ENCODE measurements at regions not wholly inside any gene's neighbourhood (a gene's known extent, or its start where the extent isn't known, plus 50 kb on each side); places are given as distances from the start of the nearest gene placed in this dataset.
"Not testable (repeated sequence)": the region's sequence is repeated elsewhere in the genome, so short reads cannot be mapped to it uniquely, and the experiment has no call there.

DNA sequence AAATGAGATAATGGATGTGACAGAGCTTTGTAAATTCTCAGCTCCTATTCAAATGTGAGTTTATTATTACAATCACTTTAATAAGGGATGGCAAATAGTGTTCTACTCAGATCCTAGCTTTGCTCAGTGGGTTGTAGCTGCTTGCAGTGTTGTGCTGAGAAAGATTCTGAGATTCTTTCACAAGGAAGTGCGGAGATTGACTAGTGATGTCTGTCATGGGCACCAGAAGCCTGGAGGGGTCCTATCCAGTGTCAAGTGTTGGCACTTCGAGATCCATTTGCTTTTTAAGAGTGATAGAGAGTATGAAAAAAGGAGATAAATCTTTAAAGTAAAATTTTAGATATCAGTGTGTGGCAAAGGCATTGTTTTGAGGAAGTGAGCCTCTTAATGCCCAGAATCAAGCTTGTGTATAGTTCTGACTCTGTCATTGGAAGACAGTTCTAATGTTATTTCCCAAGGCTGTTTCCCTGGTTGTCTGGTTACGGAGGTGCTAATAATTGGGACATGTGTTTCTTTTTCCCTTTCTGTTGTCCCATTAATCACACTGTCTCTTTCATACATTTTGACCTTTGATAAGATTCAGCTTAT, 181.7 kb upstream of the SPRED2 start:
- no peak for DNase-seq (ENCODE audit: low read depth in 3 of 3)

DNA sequence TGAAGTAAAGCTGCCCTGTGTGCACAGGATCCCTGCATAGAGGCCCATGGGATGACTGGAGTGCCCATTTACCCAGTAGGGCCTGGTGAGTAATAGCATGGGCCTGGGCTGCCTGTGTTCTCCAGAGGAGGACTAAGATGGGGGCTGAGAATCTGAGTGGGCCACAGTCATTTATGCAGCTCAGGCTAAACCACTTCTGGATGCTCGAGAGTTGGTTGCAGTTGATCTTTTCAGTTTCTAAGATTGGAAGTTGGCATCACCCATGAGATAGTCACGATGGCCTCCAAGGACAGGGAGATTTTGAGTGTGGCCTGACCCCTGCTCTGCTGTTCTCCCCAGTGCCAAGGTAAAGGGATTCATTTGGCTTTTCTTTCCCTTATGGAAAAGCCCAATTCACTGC, 179.1 kb upstream of the SPRED2 start:
- DNase-seq (ENCODE audit: low read depth in 3 of 3): no peak

DNA sequence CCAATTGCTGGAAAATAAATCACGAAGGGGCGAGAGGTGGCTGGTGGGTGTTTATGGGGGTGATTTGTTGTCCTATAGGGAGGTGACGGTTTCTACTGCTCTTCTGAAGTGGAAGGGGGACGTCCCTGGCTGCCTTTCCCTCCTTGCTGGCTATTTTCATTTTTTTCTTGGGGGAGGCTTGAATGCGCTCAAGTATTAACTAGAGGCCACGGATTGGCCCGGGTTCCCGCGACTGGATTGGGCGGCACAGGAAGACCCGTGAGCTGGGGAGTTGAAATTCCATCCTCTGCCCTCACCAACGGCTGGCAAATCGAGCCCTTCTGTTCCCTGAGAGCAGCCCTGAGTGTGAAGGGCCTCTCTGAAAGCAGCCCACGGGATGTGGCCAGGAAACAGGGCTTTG, 176.5 kb upstream of the SPRED2 start:
- no peak for DNase-seq (ENCODE audit: low read depth in 3 of 3)

DNA sequence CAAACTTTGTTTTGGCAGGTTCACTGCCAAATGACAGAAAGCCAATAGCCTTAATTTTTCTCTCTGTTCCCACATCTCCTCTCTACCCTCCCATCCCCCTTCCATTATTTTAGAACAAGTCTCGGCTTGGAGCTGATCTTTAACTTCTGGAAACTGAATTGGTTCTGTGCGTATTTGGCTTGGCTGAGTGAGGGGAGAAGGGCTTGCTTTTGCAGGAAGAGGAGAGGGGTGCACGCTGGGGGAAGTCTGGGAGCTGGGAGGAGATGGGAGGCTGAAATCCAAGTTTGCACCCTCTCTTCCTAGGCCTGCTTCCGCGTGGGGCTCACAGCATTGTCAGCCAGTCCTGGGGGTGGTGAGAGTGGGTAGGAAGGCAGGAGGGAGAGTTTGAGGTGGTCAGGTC, 176.1 kb upstream of the SPRED2 start:
- no peak for DNase-seq (ENCODE audit: low read depth in 3 of 3)

DNA sequence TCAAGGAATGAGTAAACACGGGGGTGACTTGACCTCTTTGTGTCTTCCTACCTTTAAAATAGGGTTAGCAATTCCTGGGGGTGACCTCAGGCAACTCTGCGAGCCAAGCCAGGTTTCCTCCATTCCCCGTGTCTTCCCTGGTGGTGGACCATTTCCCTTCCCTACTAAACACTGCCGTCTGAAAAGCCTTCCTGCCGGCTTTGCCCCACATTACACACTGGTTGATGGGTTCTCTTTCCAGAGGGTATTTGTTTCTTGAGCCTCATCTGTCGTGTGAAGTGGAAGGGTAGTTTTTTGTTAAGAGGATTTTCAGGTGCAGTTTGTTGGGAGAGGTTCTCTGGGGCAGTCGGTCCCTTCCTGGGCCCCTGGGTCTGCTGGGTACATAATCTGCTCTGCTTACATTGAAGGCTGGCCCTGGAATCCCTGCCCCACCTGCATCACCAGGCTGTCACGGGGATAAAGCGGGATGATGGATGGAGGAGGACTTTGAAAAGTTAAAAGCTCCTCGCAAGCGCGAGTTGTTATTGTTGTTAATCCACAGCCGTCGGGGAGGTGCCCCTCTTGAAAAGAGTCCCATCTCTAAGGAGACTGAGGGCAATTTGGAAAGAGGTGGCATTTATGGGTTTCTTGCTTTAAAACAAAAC, 175.4 kb upstream of the SPRED2 start:
- DNase-seq (ENCODE audit: low read depth in 3 of 3): no peak

DNA sequence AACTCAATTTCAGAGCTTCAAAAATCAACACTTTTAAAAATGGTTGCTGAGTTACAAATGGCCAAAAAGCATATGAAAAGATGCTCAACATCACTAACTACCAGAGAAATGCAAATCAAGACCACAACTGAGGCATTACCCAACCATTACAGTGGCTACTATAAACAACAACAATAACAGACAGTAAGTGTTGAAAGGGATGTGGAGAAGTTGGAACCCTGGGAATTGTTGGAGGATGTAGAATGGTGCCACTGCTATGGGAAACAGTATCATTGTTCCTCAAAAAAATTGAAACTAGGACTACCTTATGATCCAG, 173.3 kb upstream of the SPRED2 start:
- no peak for DNase-seq (ENCODE audit: low read depth in 3 of 3)

DNA sequence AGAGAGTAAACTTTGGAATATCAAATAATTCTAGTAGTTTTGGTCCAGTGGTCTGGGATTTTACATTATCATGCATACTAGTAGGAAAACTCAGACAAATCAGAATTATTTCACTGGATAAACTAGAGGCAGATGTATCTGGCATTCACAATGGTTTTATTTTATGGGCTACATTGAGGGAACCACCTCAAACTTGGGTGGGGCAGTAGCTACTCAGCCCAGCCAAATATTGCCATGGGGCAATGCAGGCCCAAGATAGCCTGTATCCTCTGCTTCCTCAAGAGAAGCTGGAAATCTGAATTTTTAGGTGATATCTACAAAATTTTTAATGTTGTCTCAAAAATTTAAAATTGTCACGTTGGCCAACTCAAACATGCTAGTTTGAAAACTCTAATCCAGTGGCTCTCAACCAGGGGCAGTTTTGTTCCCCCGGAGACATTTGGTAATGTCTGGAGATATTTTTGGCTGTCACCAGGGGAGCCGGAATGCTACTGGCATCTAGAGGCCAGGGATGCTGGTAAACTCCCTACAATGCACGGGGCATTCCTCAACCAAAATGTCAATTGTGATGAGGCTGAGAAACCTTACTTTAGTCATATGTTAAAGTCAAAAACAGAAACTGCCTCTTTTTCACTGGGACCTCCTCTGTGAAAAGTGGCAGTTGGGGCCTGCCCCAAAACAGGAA, 172.8 kb upstream of the SPRED2 start:
- no peak for DNase-seq (ENCODE audit: low read depth in 3 of 3)

DNA sequence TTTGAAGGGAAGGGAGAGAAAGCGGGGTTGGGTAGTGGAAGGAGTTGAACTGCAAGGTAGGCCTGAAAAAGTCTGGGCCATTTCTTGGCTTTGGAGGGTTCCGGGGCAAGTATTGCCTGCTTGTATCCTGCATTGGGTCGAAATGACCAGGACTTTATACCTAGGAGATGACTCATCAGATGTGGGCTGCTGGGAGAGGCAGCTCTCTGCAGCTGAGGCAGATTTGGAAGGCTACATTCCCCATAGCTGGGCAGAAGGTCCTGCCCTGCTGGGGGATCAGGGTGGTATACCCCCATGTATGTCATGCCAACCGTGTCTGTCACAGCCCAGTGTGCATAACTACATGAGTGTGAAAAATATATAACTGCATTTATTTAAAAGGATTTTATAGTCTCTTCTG, 171.8 kb upstream of the SPRED2 start:
- DNase-seq (ENCODE audit: low read depth in 3 of 3): no peak

DNA sequence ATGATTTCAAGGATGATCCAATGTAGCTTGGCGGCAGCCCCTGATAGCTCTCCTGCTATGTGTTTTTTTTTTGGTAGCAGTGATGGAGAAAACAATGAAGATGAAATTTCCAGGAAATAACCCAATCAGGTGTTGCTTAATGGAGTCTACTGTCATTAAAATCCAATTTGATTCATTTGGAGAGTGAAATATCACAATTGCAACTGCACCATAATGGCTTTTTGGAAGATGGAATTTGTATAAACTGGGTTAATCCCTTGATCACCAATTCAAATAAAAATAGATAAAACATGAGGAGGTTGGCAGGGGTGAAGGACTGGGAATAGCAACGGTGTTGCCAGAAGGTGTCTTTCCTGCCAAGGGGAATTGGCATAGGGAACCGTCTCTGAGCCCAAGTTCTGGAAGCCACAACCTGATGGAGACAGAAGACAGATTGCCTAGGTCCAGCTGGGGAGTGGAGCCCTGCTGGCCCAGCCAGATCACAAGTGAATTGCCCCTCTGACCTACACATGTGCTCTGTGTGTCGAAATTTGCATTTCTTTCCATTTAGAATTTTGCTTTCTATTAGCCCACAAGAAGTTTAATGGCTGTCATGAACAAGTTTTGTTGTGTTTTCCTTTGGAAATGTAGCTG, 170.3 kb upstream of the SPRED2 start:
- no peak for DNase-seq (ENCODE audit: low read depth in 3 of 3)

DNA sequence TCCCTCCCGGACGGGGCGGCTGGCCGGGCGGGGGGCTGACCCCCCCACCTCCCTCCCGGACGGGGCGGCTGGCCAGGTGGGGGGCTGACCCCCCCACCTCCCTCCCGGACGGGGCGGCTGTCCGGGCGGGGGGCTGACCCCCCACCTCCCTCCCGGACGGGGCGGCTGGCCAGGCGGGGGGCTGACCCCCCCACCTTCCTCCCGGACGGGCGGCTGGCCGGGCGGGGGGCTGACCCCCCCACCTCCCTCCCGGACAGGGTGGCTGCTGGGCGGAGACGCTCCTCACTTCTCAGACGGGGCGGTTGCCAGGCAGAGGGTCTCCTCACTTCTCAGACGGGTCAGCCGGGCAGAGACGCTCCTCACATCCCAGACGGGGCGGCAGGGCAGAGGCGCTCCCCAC, 168.5 kb upstream of the SPRED2 start:
- DNase-seq (ENCODE audit: low read depth in 3 of 3): not testable (repeated sequence)

DNA sequence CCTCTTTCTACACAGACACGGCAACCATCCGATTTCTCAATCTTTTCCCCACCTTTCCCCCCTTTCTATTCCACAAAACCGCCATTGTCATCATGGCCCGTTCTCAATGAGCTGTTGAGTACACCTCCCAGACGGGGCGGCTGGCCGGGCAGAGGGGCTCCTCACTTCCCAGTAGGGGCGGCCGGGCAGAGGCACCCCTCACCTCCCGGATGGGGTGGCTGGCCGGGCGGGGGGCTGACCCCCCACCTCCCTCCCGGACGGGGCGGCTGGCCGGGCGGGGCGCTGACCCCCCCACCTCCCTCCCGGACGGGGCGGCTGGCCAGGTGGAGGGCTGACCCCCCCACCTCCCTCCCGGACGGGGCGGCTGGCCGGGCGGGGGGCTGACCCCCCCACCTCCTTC, 168.0 kb upstream of the SPRED2 start:
- not testable (repeated sequence) for DNase-seq (ENCODE audit: low read depth in 3 of 3)

DNA sequence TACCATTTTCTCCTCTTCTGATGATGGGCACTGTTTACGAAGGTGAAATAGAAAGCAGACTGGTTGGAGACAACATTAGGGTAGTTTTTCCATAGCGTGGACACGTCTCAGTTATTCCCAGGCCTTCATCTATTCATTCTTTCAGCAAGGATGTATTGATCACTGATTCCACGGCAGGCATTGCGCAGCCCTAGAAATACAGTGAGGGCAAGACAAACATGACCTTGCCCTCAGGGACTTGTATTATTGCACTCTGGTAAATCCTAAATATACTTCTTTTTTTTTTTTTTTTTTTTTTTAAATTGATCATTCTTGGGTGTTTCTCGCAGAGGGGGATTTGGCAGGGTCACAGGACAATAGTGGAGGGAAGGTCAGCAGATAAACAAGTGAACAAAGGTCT, 167.3 kb upstream of the SPRED2 start:
- DNase-seq (ENCODE audit: low read depth in 3 of 3): no peak

DNA sequence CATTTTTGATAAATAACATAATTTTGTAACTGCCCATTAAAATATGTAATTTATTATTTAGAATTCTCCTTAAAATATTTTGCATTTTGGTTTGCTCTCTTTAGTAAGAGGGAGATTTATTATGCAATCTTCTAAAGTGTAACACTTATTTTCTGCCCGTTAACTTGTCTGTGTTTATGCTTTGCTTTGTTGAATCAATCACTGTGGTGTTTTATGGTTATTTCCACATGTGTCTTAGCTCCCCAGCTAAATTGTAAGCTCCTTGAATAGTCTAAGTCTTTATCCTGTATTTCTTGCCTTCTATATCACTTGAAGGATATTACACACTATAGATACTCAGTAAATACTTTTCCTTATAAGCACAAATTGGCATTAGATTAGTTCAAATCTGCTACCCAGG, 166.6 kb upstream of the SPRED2 start:
- no peak for DNase-seq (ENCODE audit: low read depth in 3 of 3)

DNA sequence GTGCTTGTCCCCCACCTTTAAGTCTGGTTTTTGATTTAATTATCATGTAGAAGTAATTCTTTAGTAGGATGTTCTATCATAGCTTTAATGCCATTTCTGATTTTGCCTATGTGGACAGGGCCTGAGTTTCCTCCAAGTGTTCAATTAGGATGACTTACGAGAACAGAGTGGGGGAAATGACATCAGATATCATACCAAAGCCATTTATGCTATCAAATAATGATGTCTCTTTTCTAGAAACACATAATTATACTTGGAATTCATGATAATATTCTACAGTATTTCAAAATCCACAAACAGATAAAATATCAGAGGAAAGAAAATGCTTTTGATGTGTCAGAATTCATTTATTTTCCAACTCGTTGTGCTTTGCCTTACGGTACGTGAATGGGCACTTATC, 165.9 kb upstream of the SPRED2 start:
- no peak for DNase-seq (ENCODE audit: low read depth in 3 of 3)

DNA sequence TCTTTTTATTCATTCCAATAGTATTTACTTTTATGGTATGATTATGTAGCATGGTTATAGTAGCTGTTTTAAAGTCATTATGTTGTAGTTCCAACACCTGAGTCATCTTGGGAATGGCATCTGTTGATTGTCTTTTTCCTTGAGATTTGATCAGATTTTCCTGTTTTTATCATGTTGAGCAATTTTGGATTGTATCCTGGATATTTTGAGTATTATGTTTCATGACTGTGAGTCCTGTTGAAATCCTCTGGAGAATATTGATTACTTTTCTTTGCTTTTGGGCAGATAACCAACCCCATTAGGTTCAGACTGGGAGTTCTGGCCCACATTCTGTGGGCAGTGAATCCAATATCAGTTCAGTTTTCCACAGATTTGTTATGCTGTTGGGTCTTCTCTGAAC, 163.2 kb upstream of the SPRED2 start:
- DNase-seq (ENCODE audit: low read depth in 3 of 3): no peak

DNA sequence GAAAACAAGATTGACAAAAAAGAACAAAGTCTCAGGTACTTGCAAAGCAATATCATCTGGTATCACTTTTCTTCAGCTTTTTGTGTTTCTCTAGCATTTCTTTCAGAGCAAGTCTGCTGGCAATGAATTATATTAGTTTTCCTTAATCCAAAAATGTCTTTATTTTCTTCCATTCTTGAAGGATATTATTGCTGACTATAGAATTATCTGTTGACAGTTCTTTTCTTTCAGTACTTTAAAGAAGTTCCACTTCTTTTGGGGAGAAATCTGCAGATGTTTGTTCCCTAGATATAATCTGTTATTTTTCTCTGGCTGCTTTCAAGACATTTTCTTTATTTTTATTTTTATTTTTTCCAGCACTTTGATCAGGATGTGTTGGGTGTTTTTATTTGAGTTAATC, 161.8 kb upstream of the SPRED2 start:
- no peak for DNase-seq (ENCODE audit: low read depth in 3 of 3)

DNA sequence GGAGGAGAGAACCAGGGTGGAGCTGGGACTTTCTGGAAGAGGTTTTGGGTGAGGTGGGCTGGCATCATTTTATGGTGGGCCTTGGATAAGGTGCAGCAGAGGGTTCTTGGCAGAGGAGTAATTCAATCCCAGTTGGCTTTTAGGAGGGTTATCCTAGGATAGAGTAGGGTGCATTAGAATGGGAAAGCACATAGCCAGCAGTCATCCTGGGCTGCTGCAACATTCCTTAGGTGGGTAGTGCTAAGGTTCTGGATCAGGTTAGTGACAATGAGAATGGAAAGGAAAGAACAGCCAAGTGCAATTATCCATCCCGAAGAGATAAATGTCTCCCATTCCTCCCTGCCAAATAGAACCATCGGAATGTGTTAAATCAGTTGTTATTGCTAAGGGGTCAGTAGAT, 157.3 kb upstream of the SPRED2 start:
- no peak for DNase-seq (ENCODE audit: low read depth in 3 of 3)

DNA sequence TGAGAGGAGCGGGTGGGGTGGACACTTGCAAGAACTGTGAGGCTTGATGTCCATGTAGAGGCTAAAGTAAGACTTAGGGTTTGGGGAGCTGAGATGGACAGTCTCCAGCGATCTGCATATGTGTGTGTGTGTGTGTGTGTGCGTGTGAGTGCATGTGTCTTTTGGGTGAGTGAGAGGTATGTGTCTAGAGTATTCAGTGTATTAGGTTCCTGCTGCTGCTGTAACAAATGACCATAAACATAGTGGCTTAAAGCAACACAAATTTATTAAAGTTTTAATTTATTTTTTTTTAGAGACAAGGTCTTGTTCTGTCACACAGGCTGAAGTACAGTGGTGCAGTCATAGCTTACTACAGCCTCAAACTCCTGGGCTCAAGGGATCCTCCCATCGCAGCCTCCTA, 155.4 kb upstream of the SPRED2 start:
- DNase-seq (ENCODE audit: low read depth in 3 of 3): no peak

DNA sequence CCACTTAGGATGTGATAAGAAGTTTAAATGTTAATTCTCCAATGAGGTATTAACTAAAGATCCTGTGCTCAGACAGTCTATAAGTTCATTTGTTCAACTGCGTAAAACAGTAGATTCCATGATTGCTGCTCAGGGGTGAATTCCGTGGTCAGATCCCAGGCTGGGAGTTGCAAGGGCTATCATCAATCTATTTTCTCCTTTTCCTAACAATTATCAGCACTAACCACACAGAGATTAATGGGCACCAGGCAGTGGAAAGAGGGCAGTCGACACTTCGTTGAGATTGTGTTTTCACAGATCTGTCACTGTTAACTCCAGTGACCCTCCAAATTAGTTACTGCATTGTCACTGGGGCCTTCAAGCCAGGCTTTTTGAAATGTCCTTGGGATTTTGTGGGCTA, 154.1 kb upstream of the SPRED2 start:
- no peak for DNase-seq (ENCODE audit: low read depth in 3 of 3)

DNA sequence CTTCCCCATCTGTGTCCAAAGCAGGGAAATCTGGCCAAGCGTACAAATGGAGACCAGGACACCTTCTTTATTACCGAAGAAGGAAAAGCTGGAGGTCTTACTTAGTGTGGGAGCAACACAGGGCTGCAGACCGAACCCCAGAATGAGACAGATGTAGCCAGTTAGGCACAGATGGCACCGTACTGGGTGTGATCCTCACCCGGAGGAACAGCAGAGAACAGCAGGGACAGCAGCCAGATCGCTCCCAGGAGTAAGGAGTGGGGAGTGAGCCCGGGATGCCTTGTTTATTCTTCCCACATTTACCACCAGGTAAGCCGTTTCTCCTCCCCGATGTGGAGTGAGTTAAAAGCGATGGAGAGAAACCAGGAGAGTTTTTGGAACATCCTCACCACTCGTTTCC, 150.7 kb upstream of the SPRED2 start:
- DNase-seq (ENCODE audit: low read depth in 3 of 3): no peak

DNA sequence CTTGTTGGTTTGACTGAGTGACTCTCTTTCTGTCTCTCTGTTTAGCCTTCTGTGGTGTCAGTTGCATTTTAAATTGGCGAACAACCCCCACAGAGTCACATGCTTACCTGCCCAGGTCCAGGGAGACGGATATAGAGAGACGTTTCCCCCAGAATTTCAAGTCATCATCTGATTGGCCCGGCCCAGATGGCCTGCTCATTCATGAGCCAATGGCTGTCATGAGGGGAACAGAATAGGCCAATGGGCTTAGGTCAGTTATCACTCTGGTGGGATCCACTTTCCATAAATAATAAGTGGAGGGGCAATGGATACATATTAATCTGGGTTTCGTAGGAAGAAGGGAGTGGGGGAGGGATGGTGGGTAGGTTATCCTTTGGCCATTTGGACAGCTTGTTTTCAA, 150.0 kb upstream of the SPRED2 start:
- no peak for DNase-seq (ENCODE audit: low read depth in 3 of 3)

DNA sequence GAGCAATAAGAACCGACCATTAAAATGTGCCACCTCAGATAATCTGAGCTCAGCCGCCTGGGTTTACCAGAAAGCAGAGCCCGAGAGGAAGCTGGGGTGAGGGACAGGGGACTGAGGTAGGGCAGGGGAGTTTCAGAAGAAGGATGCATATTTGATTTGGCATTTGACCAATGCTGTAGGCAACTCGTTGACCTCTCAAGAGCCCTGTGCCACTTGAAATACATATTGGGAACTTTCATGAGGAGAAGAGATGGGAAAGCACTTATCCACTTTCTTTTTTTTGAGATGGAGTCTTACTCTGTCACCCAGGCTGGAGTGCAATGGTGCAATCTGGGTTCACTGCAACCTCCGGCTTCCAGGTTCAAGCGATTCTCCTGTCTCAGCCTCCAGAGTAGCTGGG, 148.4 kb upstream of the SPRED2 start:
- no peak for DNase-seq (ENCODE audit: low read depth in 3 of 3)

DNA sequence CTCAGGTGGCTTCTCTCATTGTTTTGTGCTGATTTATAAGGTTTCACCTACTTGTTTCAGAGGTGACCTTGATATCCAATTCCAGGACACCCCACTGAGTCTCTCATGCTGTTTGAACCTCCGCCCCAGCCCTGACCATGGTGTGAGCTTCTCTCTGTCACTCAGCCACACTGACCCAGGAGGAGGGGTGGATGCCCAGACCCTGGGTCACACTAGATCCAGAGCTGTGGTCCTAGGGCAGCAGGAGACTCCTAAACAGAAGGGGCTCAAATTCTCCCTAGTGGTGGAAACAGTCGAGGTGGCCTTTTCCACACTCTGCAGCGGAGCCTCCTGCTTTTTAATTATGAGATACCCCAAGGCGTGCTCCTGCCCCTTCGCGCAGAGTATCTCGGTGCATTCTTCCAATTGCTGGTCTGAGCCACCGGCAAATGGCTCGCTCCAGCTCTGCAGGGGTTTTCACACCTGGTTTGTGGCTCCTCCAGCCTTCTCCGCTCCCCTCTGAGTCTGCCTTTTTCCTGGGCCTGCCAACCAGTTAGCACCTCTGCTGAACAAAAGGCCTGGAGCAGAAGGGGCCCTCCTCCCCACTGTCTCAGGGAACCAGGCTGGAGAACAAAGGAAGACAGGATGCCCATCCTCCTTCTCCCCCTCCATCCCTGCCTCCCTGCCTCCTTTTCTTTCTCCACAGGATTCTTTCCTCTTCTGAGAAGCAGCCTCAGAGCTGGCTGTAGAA, 147.3 kb upstream of the SPRED2 start:
- DNase-seq (ENCODE audit: low read depth in 3 of 3): no peak
